ENCODE measurements at regions not wholly inside any gene's neighbourhood (a gene's known extent, or its start where the extent isn't known, plus 50 kb on each side); places are given as distances from the start of the nearest gene placed in this dataset.

GRCh38 chr9:116039893-116040292, 113.7 kb upstream of the PAPPA start:
- no peaks in the 10 kb centered on the region for H3K4me1 Mint-ChIP-seq
- no peak overlapping the region for H2AFZ ChIP-seq (ENCODE audit: low read length)

More at GRCh38 chr9:116039893-116040292, 113.7 kb upstream of the PAPPA start:
- no peak overlapping the region for H3K27ac Mint-ChIP-seq
- no peaks in the 10 kb centered on the region for H3K27me3 Mint-ChIP-seq (ENCODE audit: low read depth)
- H3K9me3 Mint-ChIP-seq, result no peaks in the 10 kb centered on the region
- Histone ChIP-seq H3K4me1 (ENCODE audit: insufficient read depth, low read length) (no peaks in the 10 kb centered on the region), H3T11ph (ENCODE audit: low read length) (no peak overlapping the region), H3K4me2 (ENCODE audit: insufficient read depth, insufficient read length, low read length) (no peak overlapping the region), H2BK5ac (ENCODE audit: insufficient read length, low read length) (no peak overlapping the region), H3K14ac (ENCODE audit: insufficient read depth, low read length) (no peak overlapping the region), H3K23me2 (ENCODE audit: insufficient read length, low read depth, low read length, poor library complexity, severe bottlenecking) (no peaks in the 10 kb centered on the region), H4K91ac (ENCODE audit: insufficient read length, low read depth, low read length) (no peak overlapping the region), H2AK5ac (ENCODE audit: insufficient read length, low read length) (no peak overlapping the region), H3K79me1 (ENCODE audit: insufficient read depth, low read depth, low read length, poor library complexity, severe bottlenecking) (no peaks in the 10 kb centered on the region), H2BK120ac (ENCODE audit: low read depth, low read length, poor library complexity, severe bottlenecking) (no peak overlapping the region), H3K9me3 (ENCODE audit: control insufficient read depth, low read depth, low read length) (no peaks in the 10 kb centered on the region), H2BK12ac (ENCODE audit: insufficient read length, low read depth, low read length) (no peak overlapping the region), H3K79me2 (ENCODE audit: insufficient read depth, low read length) (no peaks in the 10 kb centered on the region), H3K27ac (ENCODE audit: insufficient read length, low read depth, low read length) (no peak overlapping the region), H4K20me1 (ENCODE audit: control insufficient read depth, insufficient read depth, insufficient read length) (no peaks in the 10 kb centered on the region), H3K18ac (ENCODE audit: insufficient read length, low read depth, low read length) (no peak overlapping the region), H4K8ac (replicated peaks; ENCODE audit: insufficient read length, low read depth, low read length) (no peak overlapping the region), H3K23ac (ENCODE audit: insufficient read length, low read depth, low read length) (no peak overlapping the region), H3K4ac (ENCODE audit: low read depth, low read length) (no peak overlapping the region), H3K27me3 (ENCODE audit: insufficient read depth, low read length) (no peaks in the 10 kb centered on the region), H2BK15ac (ENCODE audit: low read depth, low read length) (no peak overlapping the region), H2BK20ac (ENCODE audit: low read depth, low read length, poor library complexity, severe bottlenecking) (no peak overlapping the region), H4K5ac (ENCODE audit: insufficient read length, low read depth, low read length) (no peak overlapping the region), H3K9ac (ENCODE audit: extremely low read depth, insufficient read length, low read length) (no peak overlapping the region), H3K56ac (ENCODE audit: insufficient read length, low read depth, low read length) (no peak overlapping the region)
- TF ChIP-seq CTCF (conservative IDR thresholded peaks at IDR 0.05), result no peak
- no peaks in the 10 kb centered on the region; a peak in 1 of 7 replicates for H3K36me3 Mint-ChIP-seq (ENCODE audit: insufficient read depth in 1 of 3, low read depth in 3 of 3)
- DNase-seq, result no peak
- H3K4me3 Mint-ChIP-seq, result no peak overlapping the region
